T1000 (cell line): ENCODE measurements at regions not wholly inside any gene's neighbourhood (a gene's known extent, or its start where the extent isn't known, plus 50 kb on each side); places are given as distances from the start of the nearest gene placed in this dataset.
A peak's percentile ranks its signal among the peaks of the same experiment; 100 is the strongest.

Experiments used
- DNase-seq: peaks from one replicate; lab custom pipeline; 2025; ENCODE audit warnings: mixed read lengths; lab: John Stamatoyannopoulos, UW

GRCh38 chr18:46265196-46266156 is 161.3 kb downstream of the HAUS1 start:
- no peak for DNase-seq

DNA sequence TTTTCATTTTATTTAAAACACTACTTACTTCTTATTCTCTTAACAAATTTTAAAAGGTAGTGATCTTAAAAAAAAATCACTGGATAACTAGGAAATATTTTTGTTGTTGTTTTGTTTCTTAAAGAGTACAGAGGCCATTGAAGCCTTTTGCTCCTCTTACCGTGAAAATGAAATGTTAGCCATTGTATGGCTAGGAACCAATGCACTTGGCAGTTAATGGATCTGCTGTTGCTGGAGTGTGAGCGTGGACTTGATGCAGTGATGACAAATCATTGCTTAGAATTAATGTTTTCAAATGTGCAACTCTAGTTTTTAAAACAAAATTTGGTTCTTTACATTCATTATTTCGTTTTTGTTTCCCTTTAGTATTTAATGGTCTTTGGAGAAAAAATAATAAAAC is 162.3 kb downstream of the HAUS1 start:
- DNase-seq: no peak

DNA sequence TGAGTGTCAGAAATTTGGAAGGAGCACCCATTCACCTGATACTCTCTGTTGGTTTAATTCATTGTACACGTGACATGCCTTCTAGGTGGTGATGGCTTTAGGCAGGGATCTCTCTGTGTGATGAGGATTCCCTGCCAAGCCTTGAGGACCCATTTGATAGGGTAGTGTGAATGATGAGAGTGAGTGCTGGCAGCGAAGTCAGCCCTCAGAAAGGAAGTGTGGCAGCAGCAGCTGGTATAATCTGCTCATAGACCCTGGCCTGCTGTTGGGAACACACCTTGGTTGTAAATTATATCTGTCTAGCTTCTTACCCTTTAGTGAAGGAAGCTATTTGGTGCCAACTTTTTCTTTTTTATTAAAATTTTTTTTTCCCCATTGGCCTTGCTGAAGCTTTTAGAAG is 164.5 kb downstream of the HAUS1 start:
- no peak for DNase-seq

DNA sequence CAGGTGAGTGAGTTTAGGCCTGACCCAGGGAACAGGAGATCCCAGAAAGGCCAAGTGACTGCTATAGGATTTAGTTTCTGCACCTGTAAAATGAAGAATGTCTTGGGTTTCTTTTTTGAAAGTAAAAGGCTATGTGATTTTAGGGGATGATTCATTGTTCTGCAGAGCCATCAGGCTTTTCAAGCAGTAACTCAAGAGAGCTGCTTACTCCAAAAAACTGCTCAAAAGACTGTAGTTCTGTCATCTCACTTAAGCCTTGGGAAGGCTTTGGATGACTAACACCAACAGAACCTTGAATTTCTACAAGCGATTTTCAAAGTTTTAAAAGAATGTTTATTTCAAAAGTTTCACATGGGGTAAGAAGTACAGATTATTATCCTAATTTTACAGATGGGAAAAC is 165.1 kb downstream of the HAUS1 start:
- no peak for DNase-seq

DNA sequence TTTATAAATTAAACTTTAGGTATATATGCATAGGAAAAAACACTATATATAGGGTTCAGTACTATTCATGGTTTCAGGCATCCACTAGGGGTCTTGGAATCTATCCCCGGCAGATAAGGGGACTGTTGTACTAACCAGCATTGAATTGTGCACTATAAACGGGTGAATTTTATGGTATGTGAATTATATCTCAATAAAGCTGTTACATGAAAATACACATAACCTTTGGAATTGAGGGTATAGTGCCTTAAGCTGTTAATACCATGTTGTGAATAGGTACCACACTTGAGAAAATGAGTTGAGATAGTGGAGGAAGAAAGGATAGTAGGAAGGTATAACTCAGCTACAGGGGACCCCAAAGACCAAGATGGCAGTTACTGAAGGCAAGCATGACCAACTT is 167.3 kb downstream of the HAUS1 start:
- DNase-seq: no peak

DNA sequence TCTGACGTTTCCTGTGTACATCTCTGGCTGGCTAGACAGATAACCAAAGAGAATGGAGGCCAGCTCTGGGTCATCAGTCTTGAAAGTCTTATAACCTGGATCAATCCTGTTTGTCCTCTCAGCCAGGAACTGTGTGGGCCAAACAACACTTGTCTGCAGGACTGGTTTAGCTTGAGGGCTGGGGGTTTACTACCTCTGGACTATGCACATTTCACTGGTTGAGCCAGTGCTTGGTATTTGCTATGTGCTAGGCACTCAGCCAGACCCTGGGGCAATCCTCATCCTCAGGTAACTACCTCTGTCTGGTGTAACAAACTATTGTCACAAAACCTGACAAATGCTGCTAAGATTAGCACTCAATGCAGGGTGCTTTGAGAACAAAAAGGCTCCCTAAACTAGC is 169.7 kb downstream of the HAUS1 start:
- DNase-seq: no peak

- DNase-seq: no peak
Observed at GRCh38 chr18:46274266-46274665, 170.1 kb downstream of the HAUS1 start.

GRCh38 chr18:46275370-46275769 is 171.2 kb downstream of the HAUS1 start:
- no peak for DNase-seq

DNA sequence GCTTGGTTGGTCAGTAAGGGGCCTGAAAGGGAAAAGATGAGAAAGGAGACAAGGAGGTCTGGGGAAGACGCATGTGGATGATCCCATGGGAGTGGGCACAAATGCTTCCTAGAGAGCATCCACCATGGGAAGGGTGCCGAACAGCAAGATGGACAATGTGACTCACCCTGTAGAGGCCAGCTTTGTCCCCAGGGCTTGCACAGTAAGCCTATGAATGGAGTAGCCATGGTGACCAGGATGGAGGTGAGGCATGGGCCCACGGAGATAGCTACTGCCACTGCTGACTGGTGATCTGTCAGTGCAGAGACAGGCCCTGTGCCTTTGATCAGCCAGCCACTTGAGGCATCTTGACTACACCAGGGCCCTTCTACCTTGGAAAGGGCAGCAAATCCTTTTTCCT is 172.6 kb downstream of the HAUS1 start:
- DNase-seq: no peak

- peak; percentile 19 for DNase-seq
Observed at GRCh38 chr18:46278481-46279465, 174.6 kb downstream of the HAUS1 start.

GRCh38 chr18:46279673-46280072 is 175.5 kb downstream of the HAUS1 start:
- DNase-seq: no peak

- DNase-seq: peak; percentile 51
Observed at GRCh38 chr18:46281185-46282176, 177.3 kb downstream of the HAUS1 start.

DNA sequence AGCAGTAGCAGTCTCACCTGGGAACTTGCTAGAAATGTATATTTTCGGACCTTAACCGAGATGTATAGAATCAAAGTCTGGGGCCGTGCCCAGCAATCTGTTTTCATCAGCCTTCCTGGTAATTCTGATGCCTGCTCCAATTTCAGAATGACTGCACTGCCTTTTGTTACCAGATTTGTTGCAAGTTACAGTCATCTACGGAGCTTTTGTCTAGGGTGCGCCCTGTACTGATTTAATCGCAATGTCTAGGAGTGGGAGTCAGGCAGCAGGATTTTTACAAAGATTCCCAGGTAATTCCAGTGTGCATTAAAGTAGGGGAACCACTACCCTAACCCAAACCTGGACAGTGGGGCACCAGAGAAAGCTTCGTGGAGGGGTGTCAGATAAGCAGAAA is 178.0 kb downstream of the HAUS1 start:
- DNase-seq: no peak

GRCh38 chr18:46282646-46283045 is 178.5 kb downstream of the HAUS1 start:
- DNase-seq: no peak

DNA sequence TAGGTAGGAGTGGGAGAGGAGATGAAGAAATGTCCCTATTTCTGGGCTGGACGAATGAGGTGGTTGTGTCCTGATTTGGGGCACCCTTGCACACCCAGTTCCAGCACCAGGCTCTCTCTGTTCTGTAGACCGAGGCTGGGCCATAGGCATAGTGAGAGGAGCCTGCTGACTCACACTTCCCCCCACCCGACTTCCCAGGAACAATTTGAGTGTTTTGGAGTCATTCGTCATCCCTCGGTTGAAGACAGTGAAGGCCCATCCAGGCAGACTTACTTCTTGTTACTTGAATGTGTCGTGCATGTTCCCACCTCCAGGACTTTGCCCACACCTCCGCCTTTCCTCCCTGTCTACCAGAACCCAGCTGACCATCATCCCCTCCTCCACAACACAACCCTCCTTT is 179.1 kb downstream of the HAUS1 start:
- DNase-seq: no peak

DNA sequence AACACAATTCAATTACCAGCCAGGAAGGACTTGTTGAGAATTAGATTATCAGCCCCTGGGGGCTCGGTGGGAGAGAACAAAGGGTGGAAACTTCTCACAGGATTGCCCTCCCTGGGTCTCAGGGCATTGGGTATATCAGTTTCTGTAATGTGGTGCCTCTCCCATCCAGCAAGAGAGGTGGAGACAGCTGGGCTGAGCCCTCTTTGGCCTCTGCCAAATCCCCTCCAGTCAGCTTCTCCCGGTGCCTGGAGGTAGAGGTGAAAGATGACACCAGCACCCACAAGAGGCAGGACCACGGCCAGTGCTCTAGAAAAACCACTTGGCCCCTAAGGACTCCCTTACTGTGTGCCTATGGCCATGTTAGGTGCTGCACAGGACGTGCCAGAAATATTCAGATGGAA is 179.7 kb downstream of the HAUS1 start:
- no peak for DNase-seq

GRCh38 chr18:46289463-46289862 is 185.3 kb downstream of the HAUS1 start:
- no peak for DNase-seq

GRCh38 chr18:46289931-46290330 is 185.7 kb downstream of the HAUS1 start:
- no peak for DNase-seq

DNA sequence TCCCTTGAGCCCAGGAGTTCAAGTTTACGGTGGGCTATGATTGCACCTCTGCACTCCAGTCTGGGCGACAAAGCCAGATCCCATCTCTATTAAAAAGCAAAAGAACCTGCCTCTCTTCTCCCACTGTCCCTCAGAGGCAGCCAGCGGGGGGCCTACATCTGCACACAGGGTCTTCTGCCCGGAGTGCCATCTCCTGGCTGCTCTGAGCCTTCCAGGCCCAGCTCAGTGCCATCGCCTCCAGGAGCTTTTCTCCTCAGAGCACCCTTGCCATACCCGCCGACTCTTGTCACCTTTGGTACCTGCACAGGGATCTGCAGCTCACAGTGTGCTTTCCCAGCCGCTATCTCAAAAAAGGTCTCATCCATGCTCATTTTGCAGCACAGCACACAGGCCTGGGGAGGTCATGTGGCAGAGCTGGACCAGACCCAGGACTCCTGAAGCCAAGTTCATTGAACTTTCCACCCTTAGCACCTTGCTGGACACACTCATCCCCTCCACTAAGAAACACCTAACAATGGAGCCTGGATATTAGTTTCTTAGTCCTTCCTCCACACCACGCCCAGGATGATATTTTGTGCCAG is 186.3 kb downstream of the HAUS1 start:
- DNase-seq: no peak

GRCh38 chr18:46291149-46291548 is 187.0 kb downstream of the HAUS1 start:
- DNase-seq: no peak

GRCh38 chr18:46293742-46294181 is 189.6 kb downstream of the HAUS1 start:
- no peak for DNase-seq
